Esophagus mucosa (tissue), 1 donor: ENCODE measurements at regions not wholly inside any gene's neighbourhood (a gene's known extent, or its start where the extent isn't known, plus 50 kb on each side); places are given as distances from the start of the nearest gene placed in this dataset.
"Not testable (repeated sequence)": the region's sequence is repeated elsewhere in the genome, so short reads cannot be mapped to it uniquely, and the experiment has no call there.

Experiments
- ATAC-seq: fragments of 200-7000 bp; cut with Tn5 transposase; one replicate; pipeline ENCODE4 v1.9.1; 2020
- donor health status: DM: yes; HTN: yes; CAD: no.

DNA sequence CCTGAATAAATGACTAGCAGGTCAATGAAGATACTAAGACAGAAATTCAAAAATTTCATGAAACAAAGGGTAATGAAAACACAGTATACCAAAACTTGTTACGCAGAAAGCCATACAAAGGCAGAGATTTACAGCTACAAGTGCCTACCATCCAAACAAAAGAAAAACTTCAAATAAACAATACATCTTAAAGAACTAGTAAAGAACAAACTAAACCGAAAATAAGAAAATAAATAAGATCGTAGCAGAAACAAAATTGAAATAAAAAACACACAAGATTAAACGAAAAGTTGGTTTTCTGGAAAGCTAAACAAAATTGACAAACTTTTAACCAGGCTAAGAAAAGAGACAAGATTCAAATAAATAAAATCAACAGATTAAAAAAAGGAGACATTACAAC, 51.5 kb downstream of the VPREB1 start:
- ATAC-seq = not testable (repeated sequence)

GRCh38 chr22:22297159-22297793, 52.7 kb downstream of the VPREB1 start:
- ATAC-seq = not testable (repeated sequence)

- ATAC-seq = peak; percentile 97
Measured at GRCh38 chr22:22297794-22298653, 53.4 kb downstream of the VPREB1 start.

DNA sequence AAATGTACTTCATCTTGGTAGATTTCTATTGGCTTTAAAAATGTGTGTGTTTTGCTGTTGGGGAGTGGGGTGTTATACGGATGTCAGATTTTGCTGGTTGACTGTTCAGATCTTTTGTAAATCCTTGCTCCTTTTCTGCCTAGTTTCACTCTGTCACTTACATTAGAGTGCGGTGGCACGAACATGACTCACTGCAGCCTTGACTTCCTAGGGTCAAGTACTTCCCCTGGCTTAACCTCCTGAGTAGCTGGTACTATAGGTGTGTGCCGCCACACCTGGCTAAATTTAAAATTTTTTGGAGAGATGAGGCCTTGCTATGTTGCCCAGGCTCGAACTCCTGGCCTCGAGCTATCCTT, 54.0 kb downstream of the VPREB1 start:
- ATAC-seq = not testable (repeated sequence)

DNA sequence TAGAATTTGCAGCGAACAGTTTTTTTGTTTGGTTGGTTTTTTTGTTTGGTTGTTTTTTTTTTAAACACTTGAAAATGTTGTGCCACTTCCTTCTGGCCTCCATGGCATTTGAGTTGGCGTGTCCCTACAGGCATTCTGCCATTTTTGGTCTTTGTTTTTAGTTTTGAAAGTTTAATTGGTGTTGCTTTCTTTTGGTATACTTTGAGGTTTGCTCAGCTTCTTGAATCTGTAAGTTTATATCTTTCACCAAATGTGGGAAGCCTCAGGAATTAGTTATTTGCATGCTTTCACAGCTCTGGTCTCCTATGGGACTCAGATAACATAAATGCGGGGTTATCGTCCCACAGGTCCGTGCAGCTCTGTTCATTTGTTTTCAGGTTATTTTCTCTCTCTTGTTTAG, 55.9 kb downstream of the VPREB1 start:
- not testable (repeated sequence) for ATAC-seq

DNA sequence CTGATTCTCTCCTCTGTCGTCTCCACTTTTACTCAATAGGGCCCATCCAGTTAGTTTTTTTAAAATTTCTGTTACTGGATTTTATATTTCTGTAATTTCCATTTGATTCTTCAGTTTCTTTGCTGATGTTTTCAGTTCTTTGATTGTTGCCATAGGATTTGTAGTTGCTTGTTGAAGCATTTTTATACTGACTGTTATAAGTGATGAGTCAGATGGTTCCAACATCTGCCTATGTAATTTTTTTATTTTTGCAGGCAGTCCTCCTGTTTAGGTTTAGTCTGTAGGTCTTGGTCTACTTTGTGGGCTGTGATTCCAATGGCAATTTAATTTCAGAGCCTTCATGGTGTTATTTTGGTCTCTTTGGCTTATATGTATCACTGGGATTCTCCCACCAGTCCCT, 56.4 kb downstream of the VPREB1 start:
- not testable (repeated sequence) for ATAC-seq

DNA sequence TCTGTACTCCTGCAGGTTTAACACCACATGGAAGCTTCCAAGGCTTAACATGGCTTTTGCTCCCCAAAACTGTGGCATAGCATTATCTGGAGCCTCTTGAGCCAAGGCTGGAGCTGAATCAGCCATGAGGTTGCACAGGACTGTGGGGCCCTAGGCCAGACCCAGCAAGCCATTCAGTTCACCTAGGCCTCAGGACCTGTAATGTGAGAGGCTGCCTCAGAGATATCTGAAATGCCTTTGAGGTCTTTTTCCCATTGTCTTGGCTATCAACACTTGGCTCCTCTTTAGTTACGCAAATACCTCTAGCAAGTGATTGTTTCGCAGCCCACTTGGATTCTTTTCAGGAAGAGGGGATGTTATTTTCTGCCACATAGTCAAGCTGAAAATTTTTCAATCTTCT, 72.0 kb downstream of the VPREB1 start:
- ATAC-seq = no peak

GRCh38 chr22:22318723-22319465, 74.3 kb downstream of the VPREB1 start:
- no peak for ATAC-seq

- ATAC-seq = peak; percentile 88
Measured at GRCh38 chr22:22321743-22322611, 77.4 kb downstream of the VPREB1 start.

DNA sequence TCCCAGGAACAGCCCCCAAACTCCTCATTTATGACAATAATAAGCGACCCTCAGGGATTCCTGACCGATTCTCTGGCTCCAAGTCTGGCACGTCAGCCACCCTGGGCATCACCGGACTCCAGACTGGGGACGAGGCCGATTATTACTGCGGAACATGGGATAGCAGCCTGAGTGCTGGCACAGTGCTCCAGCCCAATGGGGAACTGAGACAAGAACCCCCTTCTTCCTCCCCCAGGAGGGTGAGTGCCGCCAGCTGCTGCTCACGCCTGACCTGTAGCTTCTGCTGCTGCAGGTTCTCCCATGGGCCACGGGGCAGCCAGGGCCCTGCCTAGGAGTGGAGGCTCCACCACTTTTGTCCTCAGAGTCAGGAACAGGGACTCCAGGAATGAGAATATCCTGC, 78.2 kb downstream of the VPREB1 start:
- no peak for ATAC-seq

- no peak for ATAC-seq
Measured at GRCh38 chr22:22327723-22328122, 83.1 kb downstream of the VPREB1 start.

- no peak for ATAC-seq
Measured at GRCh38 chr22:22329792-22330191, 85.2 kb downstream of the VPREB1 start.

- ATAC-seq = not testable (repeated sequence)
Measured at GRCh38 chr22:22335640-22336039, 91.1 kb downstream of the VPREB1 start.

- not testable (repeated sequence) for ATAC-seq
Measured at GRCh38 chr22:22336333-22336732, 91.7 kb downstream of the VPREB1 start.

GRCh38 chr22:22338778-22339177, 94.2 kb downstream of the VPREB1 start:
- not testable (repeated sequence) for ATAC-seq

GRCh38 chr22:22341736-22342135, 97.2 kb downstream of the VPREB1 start:
- ATAC-seq = no peak

GRCh38 chr22:22342697-22343580, 98.4 kb downstream of the VPREB1 start:
- peak; percentile 94 for ATAC-seq

DNA sequence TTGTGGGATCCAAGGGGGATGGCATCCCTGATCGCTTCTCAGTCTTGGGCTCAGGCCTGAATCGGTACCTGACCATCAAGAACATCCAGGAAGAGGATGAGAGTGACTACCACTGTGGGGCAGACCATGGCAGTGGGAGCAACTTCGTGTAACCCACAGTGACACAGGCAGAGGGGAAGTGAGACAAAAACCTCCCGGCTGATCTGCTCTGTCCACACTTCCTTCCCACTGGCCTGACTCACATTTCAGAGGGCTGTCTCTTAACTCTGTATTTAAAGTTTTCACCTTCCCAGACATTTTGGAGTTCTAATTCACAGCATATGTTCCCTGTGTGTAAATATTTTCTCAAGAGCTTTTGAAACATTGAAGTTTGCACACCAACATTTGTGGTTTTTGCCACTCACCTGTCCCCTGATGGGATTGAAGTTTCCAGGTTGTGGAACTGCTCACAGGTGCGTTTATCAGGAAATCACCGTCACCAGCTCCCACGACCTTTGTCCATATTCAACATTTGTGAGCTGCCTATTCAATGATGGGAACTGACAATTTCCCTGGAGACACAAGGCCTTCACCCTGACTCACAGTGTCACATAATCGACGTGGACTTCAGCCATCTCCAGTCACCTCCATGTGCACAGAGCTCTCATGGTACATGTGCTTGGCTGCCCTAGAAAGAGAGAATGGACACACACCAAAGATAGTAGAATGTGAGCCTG, 99.2 kb downstream of the VPREB1 start:
- ATAC-seq = peak; percentile 19

- no peak for ATAC-seq
Measured at GRCh38 chr22:22344430-22344829, 99.8 kb downstream of the VPREB1 start.

DNA sequence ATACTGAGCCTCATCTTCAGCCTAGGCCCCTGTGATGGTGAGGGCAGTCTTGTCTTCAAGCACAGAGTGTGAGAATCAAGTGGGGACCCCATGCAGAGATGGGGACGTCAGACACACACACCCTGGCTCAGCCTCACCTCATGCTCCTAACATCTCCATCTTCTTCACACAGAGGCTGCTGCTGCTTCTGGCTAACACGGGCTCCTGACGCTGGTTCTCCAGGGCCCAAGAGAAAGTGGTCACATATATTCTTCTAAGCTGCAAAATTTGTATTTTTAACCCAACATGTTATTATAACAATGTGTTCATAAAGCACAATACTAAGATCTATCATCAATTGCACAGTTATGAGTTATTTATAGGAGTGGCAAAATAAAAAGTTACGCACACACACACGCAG, 101.2 kb downstream of the VPREB1 start:
- no peak for ATAC-seq
